Fibroblast of lung (primary cell): ENCODE measurements at regions not wholly inside any gene's neighbourhood (a gene's known extent, or its start where the extent isn't known, plus 50 kb on each side); places are given as distances from the start of the nearest gene placed in this dataset.

ENCODE experiments used
- CTCF ChIP-seq, 2 donors: IDR thresholded peaks in 1 of 2; conservative IDR thresholded peaks in 1 of 2; 1 replicate in 1 of 2; 2 replicates in 1 of 2; pipeline ENCODE4 v1.5.1; 2011 to 2012; ENCODE audit warnings: low read length in 2 of 2, control low read depth in 1 of 2, inconsistent platforms in 1 of 2, low read depth in 1 of 2, mild to moderate bottlenecking in 1 of 2
- EZH2 ChIP-seq: IDR thresholded peaks from 2 replicates; pipeline ENCODE4 v1.5.1; 2012; ENCODE audit warnings: low read length, control low read depth, mild to moderate bottlenecking; ENCODE audit errors: missing control alignments

GRCh38 chr6:144528743-144529425 is 243.7 kb downstream of the UTRN start:
- TF ChIP-seq CTCF (conservative IDR thresholded peaks at IDR 0.05 in 1 of 2, IDR thresholded peaks at IDR 0.05 in 1 of 2; ENCODE audit: low read depth in 1 of 2, low read length in 2 of 2) (no peak), EZH2 (no peak)
